ENCODE measurements at regions not wholly inside any gene's neighbourhood (a gene's known extent, or its start where the extent isn't known, plus 50 kb on each side); places are given as distances from the start of the nearest gene placed in this dataset.

DNA sequence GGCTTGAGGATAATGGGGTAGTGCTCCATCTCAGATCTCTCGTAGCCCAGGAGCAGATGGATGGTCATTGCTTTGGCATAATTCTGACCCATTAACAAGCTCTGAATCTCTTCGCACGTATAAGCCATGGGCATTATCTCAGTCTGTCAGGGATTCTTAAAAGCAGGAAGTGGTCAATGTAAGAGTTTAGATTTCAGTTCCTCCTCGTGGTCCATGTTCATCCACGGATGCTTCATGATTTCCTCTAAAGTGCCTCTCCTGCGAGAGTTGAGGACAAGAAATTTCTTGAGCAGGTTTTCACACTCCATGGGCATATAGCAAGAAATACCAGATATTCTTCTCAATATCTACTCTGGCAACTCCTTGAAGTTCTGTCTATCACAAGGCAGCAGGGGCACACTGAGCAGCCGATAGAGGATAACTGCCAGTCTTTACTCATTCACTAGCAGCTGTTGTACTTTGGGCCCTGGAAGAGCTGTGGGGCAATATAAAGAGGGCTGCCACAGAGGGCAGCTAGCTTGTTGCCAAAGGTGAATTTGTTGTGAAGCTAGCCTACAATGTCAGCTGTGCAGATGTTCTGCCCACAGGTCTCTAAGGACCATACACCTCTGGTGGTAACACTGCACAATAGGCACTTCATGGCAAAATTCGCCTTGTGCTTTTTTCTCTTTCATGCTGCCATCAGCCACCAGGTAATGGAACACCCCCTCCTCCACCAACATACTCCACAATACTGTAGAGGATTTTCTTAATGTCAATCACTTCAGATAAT lies 52.0 kb upstream of the WDR17 start:
- H3K36me3 ChIP-seq (ENCODE audit: control insufficient read depth in 2 of 2, extremely low read depth in 1 of 2, insufficient read depth in 2 of 2, low read length in 2 of 2) = no peaks in the 10 kb centered on the region
- H4K20me1 ChIP-seq (replicated peaks; ENCODE audit: control insufficient read depth, extremely low read depth, insufficient read depth, low read length) = no peaks in the 10 kb centered on the region
- no peaks in the 10 kb centered on the region for H3K9me3 ChIP-seq (replicated peaks; ENCODE audit: control insufficient read depth, insufficient read depth, low read length)
- no peak overlapping the region for H3K9ac ChIP-seq (replicated peaks; ENCODE audit: extremely low read depth, insufficient read depth, low read length)
- TF ChIP-seq CTCF (IDR thresholded peaks at IDR 0.05; ENCODE audit: extremely low read depth in 1 of 2, insufficient read depth in 1 of 2, low read depth in 1 of 2, low read length in 2 of 2) = no peak
- no peak for TF ChIP-seq GATA2 (IDR thresholded peaks at IDR 0.05; ENCODE audit: insufficient read depth, insufficient read length, low read depth, low read length)
- no peak for TF ChIP-seq JUN (IDR thresholded peaks at IDR 0.05; ENCODE audit: borderline replicate concordance, insufficient read depth, insufficient read length, low read depth)
- no peak for TF ChIP-seq EZH2 (IDR thresholded peaks at IDR 0.05; ENCODE audit: borderline replicate concordance, low read depth, low read length, severe bottlenecking)
- TF ChIP-seq POLR2A (IDR thresholded peaks at IDR 0.05; ENCODE audit: low read depth, low read length) = no peak
- no peak for TF ChIP-seq POLR2AphosphoS5 (IDR thresholded peaks at IDR 0.05; ENCODE audit: insufficient read depth, low read depth, low read length)
- TF ChIP-seq FOS (IDR thresholded peaks at IDR 0.05; ENCODE audit: borderline replicate concordance, insufficient read depth, low read length) = no peak
- FAIRE-seq (no peak), DNase-seq (ENCODE audit: low read depth, low spot score) (no peak)
- H3K79me2 ChIP-seq (ENCODE audit: control insufficient read depth, insufficient read depth, low read length) = no peaks in the 10 kb centered on the region
- BruUV-seq (replicated peaks) = no TSS peak
- H2AFZ ChIP-seq (ENCODE audit: low read depth, low read length) = no peak overlapping the region
- H3K4me3 ChIP-seq (replicated peaks in 1 of 3; ENCODE audit: insufficient read depth in 1 of 3, low read depth in 1 of 3, low read length in 3 of 3) = no peak overlapping the region
- H3K4me2 ChIP-seq (ENCODE audit: insufficient read depth, low read length) = no peak overlapping the region
- H3K4me1 ChIP-seq (ENCODE audit: control insufficient read depth, extremely low read depth, insufficient read depth, low read length) = no peaks in the 10 kb centered on the region
- H3K27me3 ChIP-seq (ENCODE audit: control insufficient read depth in 2 of 2, insufficient read depth in 2 of 2, low read length in 2 of 2) = no peaks in the 10 kb centered on the region
- POLR2A ChIA-PET = no interaction called here
- H3K9me1 ChIP-seq (replicated peaks; ENCODE audit: control insufficient read depth, extremely low read depth, insufficient read depth, low read length) = no peaks in the 10 kb centered on the region
- H3K27ac ChIP-seq (ENCODE audit: insufficient read depth, low read depth, low read length) = no peak overlapping the region
- CTCF ChIA-PET = no interaction called here
- intact Hi-C loops (cut with micrococcal nuclease) (no loop called here), dilution Hi-C loops (cut with MboI; ENCODE audit: extremely low pct_ligation_motif_present, low sequenced_read_pairs) (no loop called here)
